Fibroblast of lung (primary cell): ENCODE measurements at regions not wholly inside any gene's neighbourhood (a gene's known extent, or its start where the extent isn't known, plus 50 kb on each side); places are given as distances from the start of the nearest gene placed in this dataset.

Experiments used
- DNase-seq, 2 donors: peaks; one replicate each; pipeline versions ENCODE4 v3.0.0 to v3.0.0-alpha.2; 2010; ENCODE audit warnings: low read depth in 2 of 2
- H2AFZ ChIP-seq: 2 replicates; pipeline ENCODE4 v1.5.1; 2012; ENCODE audit warnings: low read length, control low read depth, inconsistent platforms
- H3K27ac ChIP-seq: 2 replicates; pipeline ENCODE4 v1.5.1; 2011; ENCODE audit warnings: low read length, control low read depth; ENCODE audit not compliant: insufficient read depth
- H3K27me3 ChIP-seq: 2 replicates; pipeline ENCODE4 v1.5.1; 2011; ENCODE audit warnings: mild to moderate bottlenecking, low read length; ENCODE audit not compliant: control insufficient read depth, insufficient read depth
- H3K36me3 ChIP-seq: 2 replicates; pipeline ENCODE4 v1.5.1; 2011; ENCODE audit warnings: low read length; ENCODE audit not compliant: control insufficient read depth, insufficient read depth
- H3K4me1 ChIP-seq: 2 replicates; pipeline ENCODE4 v1.5.1; 2011; ENCODE audit warnings: low read length; ENCODE audit not compliant: control insufficient read depth, insufficient read depth; ENCODE audit errors: extremely low read depth
- H3K4me2 ChIP-seq: 2 replicates; pipeline ENCODE4 v1.5.1; 2011; ENCODE audit warnings: low read length, control low read depth; ENCODE audit not compliant: insufficient read depth; ENCODE audit errors: extremely low read depth
- H3K4me3 ChIP-seq, 4 experiments: fragments of 200-600 bp in 1 of 4; sonication (generic) in 1 of 4; replicated peaks in 1 of 4; 2 replicates each; pipeline ENCODE4 v1.5.1; 2011 to 2016; ENCODE audit warnings: low read length in 4 of 4, low read depth in 3 of 4, mild to moderate bottlenecking in 3 of 4, control low read depth in 2 of 4, inconsistent platforms in 1 of 4, mixed read lengths in 1 of 4; ENCODE audit not compliant: insufficient read depth in 1 of 4; ENCODE audit errors: control extremely low read depth in 1 of 4
- H3K79me2 ChIP-seq: 2 replicates; pipeline ENCODE4 v1.5.1; 2012; ENCODE audit warnings: mild to moderate bottlenecking, low read length, inconsistent platforms; ENCODE audit not compliant: control insufficient read depth, insufficient read depth
- H3K9ac ChIP-seq: 2 replicates; pipeline ENCODE4 v1.5.1; 2011; ENCODE audit warnings: mild to moderate bottlenecking, low read length, control low read depth; ENCODE audit not compliant: insufficient read depth
- H3K9me3 ChIP-seq: 2 replicates; pipeline ENCODE4 v1.5.1; 2012; ENCODE audit warnings: low read depth, low read length; ENCODE audit not compliant: control insufficient read depth, insufficient read depth
- H4K20me1 ChIP-seq: 2 replicates; pipeline ENCODE4 v1.5.1; 2011; ENCODE audit warnings: low read length; ENCODE audit not compliant: control insufficient read depth, insufficient read depth; ENCODE audit errors: extremely low read depth
- CTCF ChIP-seq, 2 donors: IDR thresholded peaks in 1 of 2; conservative IDR thresholded peaks in 1 of 2; 1 replicate in 1 of 2; 2 replicates in 1 of 2; pipeline ENCODE4 v1.5.1; 2011 to 2012; ENCODE audit warnings: low read length in 2 of 2, control low read depth in 1 of 2, inconsistent platforms in 1 of 2, low read depth in 1 of 2, mild to moderate bottlenecking in 1 of 2
- EZH2 ChIP-seq: IDR thresholded peaks from 2 replicates; pipeline ENCODE4 v1.5.1; 2012; ENCODE audit warnings: low read length, control low read depth, mild to moderate bottlenecking; ENCODE audit errors: missing control alignments

GRCh38 chr1:213678348-213678747, 309.4 kb upstream of the PROX1 start:
- TF ChIP-seq CTCF (conservative IDR thresholded peaks at IDR 0.05 in 1 of 2, IDR thresholded peaks at IDR 0.05 in 1 of 2; ENCODE audit: low read depth in 1 of 2, low read length in 2 of 2): no peak
- TF ChIP-seq EZH2: no peak
- Histone ChIP-seq H3K27ac (no peak overlapping the region), H3K9ac (no peak overlapping the region), H4K20me1 (no peaks in the 10 kb centered on the region), H3K4me2 (no peak overlapping the region), H3K79me2 (no peaks in the 10 kb centered on the region), H3K36me3 (no peaks in the 10 kb centered on the region), H3K9me3 (no peaks in the 10 kb centered on the region), H3K4me3 (no peak overlapping the region), H3K27me3 (no peaks in the 10 kb centered on the region), H2AFZ (no peak overlapping the region), H3K4me1 (no peaks in the 10 kb centered on the region)
- DNase-seq: no peak

GRCh38 chr1:213678753-213679152, 309.0 kb upstream of the PROX1 start:
- Histone ChIP-seq H3K4me3 (no peak overlapping the region), H3K4me1 (no peaks in the 10 kb centered on the region), H3K27me3 (no peaks in the 10 kb centered on the region), H3K9me3 (no peaks in the 10 kb centered on the region), H3K4me2 (no peak overlapping the region), H3K79me2 (no peaks in the 10 kb centered on the region), H3K27ac (no peak overlapping the region), H3K36me3 (no peaks in the 10 kb centered on the region), H4K20me1 (no peaks in the 10 kb centered on the region), H3K9ac (no peak overlapping the region), H2AFZ (no peak overlapping the region)
- no peak for DNase-seq
- TF ChIP-seq CTCF (conservative IDR thresholded peaks at IDR 0.05 in 1 of 2, IDR thresholded peaks at IDR 0.05 in 1 of 2; ENCODE audit: low read depth in 1 of 2, low read length in 2 of 2): no peak
- TF ChIP-seq EZH2: no peak

GRCh38 chr1:213679153-213679552, 308.6 kb upstream of the PROX1 start:
- Histone ChIP-seq H3K9ac (no peak overlapping the region), H3K4me1 (no peaks in the 10 kb centered on the region), H3K4me2 (no peak overlapping the region), H4K20me1 (no peaks in the 10 kb centered on the region), H3K36me3 (no peaks in the 10 kb centered on the region), H3K27ac (no peak overlapping the region), H2AFZ (no peak overlapping the region), H3K79me2 (no peaks in the 10 kb centered on the region), H3K4me3 (no peak overlapping the region), H3K9me3 (no peaks in the 10 kb centered on the region), H3K27me3 (no peaks in the 10 kb centered on the region)
- TF ChIP-seq CTCF (conservative IDR thresholded peaks at IDR 0.05 in 1 of 2, IDR thresholded peaks at IDR 0.05 in 1 of 2; ENCODE audit: low read depth in 1 of 2, low read length in 2 of 2) (no peak), EZH2 (no peak)
- DNase-seq: no peak
